GM18499 (cell line): ENCODE measurements at regions not wholly inside any gene's neighbourhood (a gene's known extent, or its start where the extent isn't known, plus 50 kb on each side); places are given as distances from the start of the nearest gene placed in this dataset.
"Not testable (repeated sequence)": the region's sequence is repeated elsewhere in the genome, so short reads cannot be mapped to it uniquely, and the experiment has no call there.

ENCODE experiments used
- ATAC-seq: cut with Tn5 transposase; IDR thresholded peaks from one replicate; pipeline ENCODE4 v1.9.1; 2021; ENCODE audit warnings: moderate number of reproducible peaks; ENCODE audit not compliant: insufficient read depth, unreplicated experiment

DNA sequence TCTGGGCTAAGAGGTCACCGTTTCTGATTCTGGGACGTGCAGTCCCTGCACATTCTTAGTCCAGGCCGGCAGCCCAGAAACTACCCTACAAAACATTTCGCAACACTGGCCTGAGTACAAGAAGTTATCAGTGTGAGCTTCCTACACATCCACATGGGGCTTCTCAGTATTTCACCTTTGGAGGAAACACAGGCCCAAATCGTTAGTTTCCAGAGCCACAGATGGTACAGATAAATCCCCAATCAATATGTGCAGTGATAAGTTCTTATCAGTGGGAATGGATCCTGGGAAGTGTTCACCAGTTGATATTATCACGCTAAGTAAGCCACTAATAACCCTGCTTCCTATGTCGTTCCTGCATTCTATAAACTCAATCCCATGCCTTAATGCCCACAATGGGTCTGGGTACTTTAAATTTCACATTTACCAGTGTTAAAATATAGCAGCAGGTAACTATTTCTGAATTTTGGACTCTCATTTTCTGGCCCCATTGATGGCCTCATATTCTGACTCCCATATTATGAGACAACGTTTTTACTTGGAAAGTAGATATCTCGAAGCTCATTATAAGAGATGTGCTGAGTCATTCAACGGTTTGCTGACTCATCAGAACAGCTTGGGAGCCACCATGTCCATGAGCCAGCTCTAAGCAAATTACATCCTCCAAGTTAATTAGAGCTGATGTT lies 370.2 kb upstream of the MAF start:
- ATAC-seq, result no peak

DNA sequence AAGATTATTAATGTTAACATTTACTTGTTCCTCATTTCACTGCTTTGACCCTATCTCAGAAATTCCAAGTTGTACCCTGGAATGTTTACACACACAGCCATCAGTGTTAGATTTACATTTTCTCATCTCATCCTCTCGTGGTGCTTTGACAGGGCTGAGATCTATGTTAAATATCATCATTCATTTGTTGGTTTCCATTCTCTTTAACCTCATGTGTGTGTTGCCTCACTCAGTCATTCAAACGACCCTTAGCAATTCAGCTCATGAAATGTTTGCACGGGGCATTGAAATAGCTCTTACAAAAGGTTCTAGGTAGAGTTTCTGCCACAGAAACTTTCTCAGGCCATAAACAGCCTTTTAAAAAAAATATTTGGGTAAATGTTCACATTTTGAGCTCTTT lies 369.6 kb upstream of the MAF start:
- ATAC-seq, result no peak

DNA sequence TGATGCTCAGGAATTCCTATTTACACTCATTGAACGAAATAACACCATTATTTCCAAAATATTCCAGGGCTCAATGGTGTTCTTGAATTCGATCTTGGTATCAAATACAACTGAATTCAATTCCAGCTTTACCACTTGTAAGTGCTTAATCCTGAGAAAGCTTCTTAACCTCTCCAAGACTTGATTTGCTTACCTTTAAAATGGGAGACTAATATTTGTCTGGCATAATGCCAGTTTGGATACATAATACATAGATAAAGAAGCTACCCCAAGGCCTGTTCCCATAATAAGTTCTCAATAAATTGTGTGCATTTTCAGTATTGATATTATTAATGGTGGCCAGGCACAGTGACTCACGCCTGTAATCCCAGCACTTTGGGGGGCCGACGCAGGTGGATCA lies 368.9 kb upstream of the MAF start:
- ATAC-seq, result no peak

DNA sequence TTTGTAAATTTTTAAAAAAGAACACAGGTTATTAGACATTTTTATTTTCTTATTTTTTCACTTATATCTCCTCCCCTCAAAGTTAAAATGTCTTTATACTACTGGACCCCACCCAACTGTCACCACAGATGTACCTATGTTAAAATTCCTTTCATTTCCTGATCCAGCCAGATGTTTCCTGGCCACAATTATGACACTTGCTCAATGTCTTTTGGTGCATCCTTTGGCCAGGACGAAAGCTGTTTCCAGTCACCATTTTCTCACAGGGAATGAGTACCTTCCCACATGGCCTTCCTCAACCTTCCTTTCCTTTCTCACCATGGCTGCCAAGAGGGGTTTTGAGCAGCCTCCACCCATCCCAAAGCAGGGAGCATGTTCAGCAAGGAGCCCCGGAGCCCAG lies 365.7 kb upstream of the MAF start:
- no peak for ATAC-seq

DNA sequence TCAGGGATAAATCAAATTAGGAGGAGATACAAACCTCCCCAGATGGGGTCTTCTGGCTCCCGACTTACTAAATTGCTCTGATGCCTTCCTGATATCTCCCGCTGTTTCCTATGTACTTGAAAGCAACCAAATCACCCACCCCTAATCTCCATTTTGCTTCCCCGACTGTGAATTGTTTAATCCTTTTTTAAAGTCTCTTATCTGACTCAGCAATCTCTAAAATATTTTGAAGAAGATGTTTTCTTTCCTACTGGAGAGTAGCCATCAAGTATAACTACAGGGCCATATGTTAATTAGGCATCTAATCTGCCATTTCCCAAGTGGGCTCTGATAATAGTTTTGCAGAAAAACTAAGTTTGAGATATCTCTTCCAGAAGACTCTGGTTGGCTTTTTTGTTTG lies 365.2 kb upstream of the MAF start:
- no peak for ATAC-seq

DNA sequence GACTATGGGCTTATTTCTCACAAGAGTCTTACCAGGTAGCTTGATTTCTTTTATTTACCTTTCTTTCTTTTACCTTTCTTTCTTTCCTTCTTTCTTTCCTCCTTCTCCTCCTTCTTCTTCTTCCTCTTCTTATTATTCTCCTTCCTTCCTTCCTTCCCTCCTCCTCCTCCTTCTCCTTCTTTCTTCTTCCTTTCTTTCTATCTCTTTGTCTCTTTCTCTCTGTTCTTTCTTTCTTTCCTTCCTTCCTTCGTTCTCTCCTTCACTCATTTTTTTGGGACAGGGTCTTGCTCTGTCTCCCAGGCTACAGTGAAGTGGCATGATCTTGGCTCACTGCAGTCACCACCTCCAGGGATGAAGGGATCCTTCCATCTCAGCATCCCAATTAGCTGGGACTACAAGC lies 363.6 kb upstream of the MAF start:
- ATAC-seq, result no peak

DNA sequence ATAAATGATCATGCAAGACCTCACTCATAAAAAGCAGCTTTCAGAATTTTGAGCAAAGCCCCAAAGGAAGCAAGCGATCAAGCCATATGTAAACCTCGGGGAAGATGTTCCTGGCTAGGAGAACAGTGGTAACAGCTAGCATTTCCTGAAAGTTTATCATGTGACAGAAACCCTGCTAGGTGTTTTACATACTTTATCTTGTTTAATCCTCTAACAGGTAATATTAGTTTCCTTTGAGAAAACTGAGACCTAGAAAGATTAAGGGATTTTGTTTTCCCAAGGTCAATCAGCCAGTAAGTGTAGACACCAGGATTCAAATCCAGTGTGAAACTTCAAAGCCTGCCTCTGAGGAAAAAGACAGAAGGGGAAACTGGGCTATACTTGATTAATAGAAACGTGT lies 362.4 kb upstream of the MAF start:
- ATAC-seq, result no peak

DNA sequence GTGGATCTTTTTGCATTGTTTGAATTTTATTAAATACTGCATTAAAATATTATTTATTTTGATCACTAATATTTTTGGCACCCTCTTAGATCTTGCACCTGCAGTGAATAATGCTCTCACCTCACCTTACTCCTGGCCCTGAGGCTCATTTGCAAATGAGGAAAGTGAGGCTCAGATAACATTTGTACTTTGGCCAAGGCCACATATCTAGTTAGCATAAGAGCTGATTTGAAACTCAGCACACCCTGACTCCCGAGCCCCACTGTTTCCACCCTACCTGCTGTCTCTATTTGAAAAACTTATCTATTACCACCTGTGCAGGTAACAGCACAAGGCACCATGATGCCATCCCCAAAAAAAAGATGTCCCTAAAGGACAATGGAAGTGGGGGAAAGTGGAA lies 358.7 kb upstream of the MAF start:
- no peak for ATAC-seq

DNA sequence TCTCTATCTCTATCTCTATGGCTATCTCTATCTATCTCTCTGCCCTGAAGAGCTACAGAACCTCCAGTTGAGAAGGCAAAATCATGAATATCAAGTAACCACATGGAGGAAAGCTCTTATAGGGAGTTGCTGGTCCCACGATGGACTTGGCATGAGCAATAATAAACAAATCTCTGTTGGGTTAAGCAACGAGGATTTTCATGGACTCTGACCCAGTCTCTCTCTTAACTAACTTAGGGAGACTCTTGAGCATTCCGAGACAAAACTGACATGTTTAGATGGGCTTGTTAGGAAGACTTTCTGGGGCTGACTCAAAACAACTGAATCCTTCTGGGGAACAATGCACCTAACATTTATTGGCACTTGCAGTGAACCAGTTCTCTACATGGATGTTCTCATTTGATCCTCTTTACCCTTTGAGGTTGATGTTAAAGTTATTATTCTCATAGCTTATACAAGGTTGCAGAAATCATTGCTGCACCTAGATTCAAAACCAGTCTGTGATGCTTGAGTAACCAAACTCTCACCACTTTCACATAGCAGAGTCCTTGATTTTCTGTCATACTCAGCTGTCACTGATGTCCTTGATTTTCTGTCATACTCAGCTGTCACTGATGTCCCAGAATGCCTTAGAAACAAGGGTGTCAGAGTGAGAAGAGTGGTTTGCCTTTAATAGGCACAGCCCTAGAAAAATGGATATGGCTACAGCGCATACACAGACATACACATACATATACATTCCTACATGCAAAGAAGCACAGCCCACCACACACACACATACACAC lies 354.6 kb upstream of the MAF start:
- ATAC-seq, result no peak

DNA sequence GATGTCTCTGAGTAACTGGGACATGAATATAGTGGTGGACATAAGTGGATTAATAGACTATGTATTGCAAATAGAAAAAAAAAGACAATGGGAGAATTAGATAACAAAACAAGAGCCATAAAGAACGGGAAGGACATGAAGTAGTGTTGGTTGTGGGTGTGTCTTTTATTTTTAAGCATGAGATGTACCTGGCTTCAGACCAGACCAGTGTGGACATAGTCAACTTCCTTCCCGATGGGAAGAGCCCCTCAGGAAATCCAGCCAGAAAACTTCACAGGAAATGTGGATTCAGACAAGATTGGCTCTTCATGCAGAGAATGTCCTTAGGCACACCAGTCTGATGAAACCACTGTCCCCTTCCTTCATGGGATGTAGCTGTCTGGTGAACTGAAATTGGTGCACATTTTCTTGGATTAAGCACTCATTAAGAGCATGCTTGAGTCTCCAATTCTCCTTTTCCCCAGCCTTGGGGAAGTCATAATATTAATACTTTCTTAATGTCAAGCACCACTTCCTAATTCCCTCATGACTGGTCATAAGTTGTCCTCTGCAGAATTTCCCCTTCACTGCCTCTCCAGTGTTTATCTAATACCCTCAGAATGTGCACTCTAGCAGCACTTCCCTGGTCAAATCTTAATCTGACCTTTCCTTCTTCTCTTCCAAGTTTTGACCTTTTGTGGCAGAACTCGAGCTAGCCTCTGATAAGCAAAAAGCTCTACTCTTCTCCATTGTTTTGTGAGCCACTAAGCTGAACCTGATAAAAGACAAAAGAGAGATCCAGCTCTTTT lies 350.6 kb upstream of the MAF start:
- ATAC-seq, result no peak

DNA sequence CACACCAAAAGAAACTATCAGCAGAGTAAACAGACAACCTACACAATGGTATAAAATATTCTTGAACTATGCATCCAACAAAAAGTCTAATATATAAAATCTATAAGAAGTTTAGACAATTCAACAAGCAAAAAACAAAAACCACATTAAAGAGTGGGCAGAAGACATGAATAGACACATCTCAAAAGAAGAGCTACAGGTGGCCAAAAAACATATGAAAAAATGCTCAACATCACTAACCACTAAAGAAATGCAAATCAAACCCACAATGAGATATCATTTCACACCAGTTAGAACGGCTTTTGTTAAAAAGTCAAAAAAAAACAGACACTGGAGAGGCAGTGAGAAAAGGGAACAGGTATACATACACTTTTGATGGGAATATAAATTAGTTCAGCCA lies 348.9 kb upstream of the MAF start:
- ATAC-seq, result no peak

DNA sequence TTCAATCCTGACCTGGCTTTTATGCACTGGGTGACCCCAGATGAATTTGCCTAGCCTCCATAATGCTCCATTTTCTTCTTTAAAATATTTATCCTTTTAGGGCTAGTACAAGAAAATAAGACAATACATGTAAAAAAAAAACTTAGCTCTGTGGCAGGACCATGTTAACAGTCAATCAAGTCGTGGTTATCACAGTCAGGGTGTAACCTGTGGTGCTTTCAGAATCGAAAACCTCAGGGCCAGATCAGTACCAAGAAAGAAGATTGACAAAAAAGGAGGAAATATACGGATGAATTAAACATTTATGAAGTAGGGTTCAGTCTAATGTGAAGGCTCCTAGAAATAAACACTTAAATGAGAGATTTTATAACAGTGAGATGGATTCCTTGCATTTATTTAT lies 347.2 kb upstream of the MAF start:
- no peak for ATAC-seq

DNA sequence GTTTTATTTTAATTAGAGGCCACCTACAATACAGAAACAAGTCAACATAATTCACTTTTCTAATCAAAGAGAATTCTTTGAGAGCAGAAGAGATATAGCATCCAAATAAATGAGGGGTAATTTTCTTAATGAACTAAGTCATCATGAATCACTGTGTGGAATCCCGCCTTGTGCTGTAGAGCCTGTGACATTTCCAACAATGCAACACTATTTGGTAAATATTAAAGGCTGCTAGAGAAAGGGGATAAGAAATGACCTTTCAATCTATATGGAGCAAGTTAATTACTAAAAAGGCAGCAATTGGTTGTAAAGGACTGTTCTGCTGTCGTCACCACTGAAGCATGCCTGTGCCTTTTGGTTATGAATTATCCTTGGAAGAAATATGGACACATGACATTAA lies 345.7 kb upstream of the MAF start:
- ATAC-seq, result no peak

DNA sequence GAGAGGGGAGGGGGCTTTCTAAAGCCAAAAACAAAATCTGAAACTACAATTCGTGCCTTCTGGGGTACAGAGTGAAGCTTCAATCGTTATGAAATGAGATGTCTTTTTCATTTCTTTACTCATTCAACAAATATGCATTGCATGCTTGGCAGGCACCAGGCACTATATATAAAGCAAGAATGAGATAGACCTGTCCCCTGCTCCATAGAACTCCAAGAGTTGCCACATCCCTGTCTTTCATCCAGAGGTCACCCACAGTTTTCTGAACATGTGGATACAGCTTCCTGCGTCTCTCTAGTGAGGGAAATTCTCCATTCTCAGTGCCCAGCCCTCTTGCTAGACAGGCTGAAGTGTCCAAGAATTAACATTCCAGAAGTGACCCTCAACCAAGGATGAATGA lies 343.2 kb upstream of the MAF start:
- no peak for ATAC-seq

DNA sequence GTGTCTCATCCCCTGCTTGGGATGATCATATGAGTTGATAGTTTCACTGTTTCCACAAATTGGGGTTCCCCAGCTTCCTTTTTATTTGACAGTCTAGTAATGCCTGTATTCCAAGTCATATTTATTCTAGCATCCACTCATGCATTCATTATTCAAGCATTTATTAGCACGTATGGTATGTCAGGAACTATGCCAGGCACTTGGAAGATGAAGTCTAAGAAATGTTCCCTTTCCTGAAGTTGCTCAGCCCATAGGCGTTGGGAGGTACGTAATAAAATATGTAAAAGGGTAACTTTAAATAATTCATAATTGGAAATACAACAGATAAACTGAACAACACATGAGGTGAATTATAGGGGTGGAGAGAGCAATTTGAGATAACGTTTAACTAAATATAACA lies 338.0 kb upstream of the MAF start:
- no peak for ATAC-seq

DNA sequence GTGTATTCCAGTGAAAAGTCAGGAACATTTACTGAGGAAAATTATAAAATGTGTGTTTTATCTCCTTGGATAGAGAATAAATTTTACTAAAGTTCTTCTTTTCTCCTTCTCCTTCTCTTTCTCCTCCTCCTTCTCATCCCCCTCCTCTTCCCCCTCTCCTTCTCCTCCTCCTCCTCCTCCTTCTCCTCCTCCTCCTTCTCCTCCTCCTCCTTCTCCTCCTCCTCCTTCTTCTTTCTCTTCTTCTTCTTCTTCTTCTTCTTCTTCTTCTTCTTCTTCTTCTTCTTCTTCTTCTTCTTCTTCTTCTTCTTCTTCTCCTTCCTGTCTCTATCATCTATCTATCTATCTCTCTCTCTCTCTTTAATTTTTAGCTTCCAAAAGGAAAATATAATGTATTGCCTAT lies 337.1 kb upstream of the MAF start:
- ATAC-seq, result not testable (repeated sequence)

DNA sequence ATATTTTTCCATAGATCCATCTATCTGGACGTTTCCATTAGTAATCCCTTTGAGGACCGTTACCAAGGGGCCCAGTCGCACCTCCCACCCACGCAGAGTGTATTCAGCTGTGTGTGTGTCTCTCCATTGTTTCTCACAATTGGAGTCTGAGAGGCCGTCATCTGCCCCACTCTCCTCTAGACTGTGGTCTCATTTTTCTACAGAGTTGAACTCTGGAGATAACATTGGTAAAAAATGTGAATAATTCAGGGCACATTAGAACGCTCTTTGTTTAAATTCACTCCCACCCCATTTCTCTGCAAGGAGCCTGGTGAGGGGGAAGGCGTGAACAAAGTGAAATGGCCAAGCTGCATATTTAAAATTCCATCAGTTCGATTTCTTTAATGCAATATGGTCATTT lies 333.1 kb upstream of the MAF start:
- no peak for ATAC-seq

DNA sequence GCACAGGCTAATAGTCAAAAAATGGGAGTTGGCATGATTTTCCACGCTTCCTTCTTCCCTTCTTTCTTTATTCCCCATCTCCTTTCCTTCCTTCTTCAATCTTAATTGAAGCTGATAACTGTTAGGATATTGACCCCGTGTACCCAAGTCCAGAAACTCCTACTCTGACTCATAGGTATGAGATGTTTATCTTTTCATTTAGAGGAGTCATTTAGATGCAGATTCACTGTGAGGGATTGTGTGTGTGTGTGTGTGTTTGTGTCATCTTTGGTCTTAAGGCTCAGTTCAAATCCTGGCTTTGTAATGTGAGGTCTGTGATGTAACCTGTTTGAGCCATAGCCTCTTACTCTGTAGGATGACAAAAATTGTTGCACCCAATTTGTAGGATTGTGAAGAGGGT lies 332.0 kb upstream of the MAF start:
- ATAC-seq, result no peak

DNA sequence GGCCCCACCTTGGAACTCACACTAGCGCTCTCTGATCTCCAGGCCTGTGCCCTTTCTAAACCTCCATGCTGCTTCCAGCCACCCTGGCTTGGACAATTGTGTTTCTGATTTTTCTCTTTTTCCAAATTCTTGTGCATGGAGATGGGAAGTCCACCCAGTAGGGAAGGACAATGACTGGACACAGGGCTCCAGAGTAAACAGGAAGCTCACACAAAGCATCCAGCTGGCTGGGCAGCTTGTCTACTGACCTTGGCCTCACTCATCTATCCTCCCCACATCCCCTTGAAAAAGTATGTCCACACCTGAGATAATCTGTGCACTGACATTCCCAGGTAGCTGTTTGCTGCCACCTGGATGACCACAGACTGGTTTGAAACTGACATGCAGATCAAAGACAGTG lies 331.2 kb upstream of the MAF start:
- ATAC-seq, result no peak

DNA sequence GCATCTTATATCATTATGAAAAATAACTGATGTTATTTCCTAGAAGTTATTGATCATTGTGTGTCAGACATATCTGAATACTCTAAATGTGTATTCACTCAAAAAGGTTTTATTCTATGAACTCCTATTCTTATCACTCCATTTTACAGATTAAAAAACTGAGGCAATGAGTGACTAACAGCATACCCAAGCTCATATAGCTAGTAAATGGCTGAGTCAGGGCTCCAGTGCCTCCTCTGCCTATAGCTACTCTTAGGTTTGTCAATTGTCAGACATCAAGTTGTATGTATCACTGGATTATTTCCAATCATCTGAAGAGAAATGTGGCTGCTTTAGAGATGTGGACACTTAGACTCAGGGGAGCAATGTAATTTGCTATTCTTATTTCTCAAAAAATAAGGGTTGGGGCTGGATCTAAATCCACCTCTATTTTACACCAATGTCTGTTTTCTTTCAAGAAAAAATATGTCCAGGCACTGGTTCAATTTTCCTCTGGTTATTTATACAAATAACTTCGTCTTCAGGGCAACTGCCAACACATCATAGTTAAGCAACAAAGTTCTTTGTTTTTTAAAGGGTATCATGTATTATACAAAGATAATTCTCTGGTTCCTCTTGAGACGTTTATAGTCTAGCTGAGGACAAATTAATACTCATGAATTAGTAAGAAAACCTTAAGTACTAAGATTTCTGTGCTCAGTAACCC lies 328.9 kb upstream of the MAF start:
- no peak for ATAC-seq
